ENCODE measurements at regions not wholly inside any gene's neighbourhood (a gene's known extent, or its start where the extent isn't known, plus 50 kb on each side); places are given as distances from the start of the nearest gene placed in this dataset.
"Not testable (repeated sequence)": the region's sequence is repeated elsewhere in the genome, so short reads cannot be mapped to it uniquely, and the experiment has no call there.

- FAIRE-seq (no peak), DNase-seq (ENCODE audit: low spot score) (no peak)
Measured at GRCh38 chr9:86629530-86629929, 275.3 kb upstream of the TUT7 start.

- FAIRE-seq (no peak), DNase-seq (ENCODE audit: low spot score) (no peak)
Measured at GRCh38 chr9:86626802-86627201, 272.6 kb upstream of the TUT7 start.

- no peak for DNase-seq (ENCODE audit: low spot score)
- FAIRE-seq: no peak
Measured at GRCh38 chr9:86624630-86625029, 270.4 kb upstream of the TUT7 start.

- FAIRE-seq (no peak), DNase-seq (ENCODE audit: low spot score) (peak; percentile 21)
Measured at GRCh38 chr9:86614871-86615849, 260.9 kb upstream of the TUT7 start.

GRCh38 chr9:86613943-86614342 lies 259.7 kb upstream of the TUT7 start:
- FAIRE-seq: no peak

GRCh38 chr9:86611534-86611933 lies 257.3 kb upstream of the TUT7 start:
- not testable (repeated sequence) for FAIRE-seq; DNase-seq (ENCODE audit: low spot score)

More at GRCh38 chr9:86613943-86614342, 259.7 kb upstream of the TUT7 start:
- no peak for DNase-seq (ENCODE audit: low spot score)

- no peak for DNase-seq (ENCODE audit: low spot score)
- no peak for FAIRE-seq
Measured at GRCh38 chr9:86605303-86605702, 251.1 kb upstream of the TUT7 start.

- DNase-seq (ENCODE audit: low spot score) (no peak), FAIRE-seq (no peak)
Measured at GRCh38 chr9:86604741-86605140, 250.5 kb upstream of the TUT7 start.

GRCh38 chr9:86602715-86603114 lies 248.5 kb upstream of the TUT7 start:
- no peak for FAIRE-seq
- no peak for DNase-seq (ENCODE audit: low spot score)

- no peak for FAIRE-seq
- DNase-seq (ENCODE audit: low spot score): no peak
Measured at GRCh38 chr9:86601697-86602096, 247.5 kb upstream of the TUT7 start.

GRCh38 chr9:86600977-86601376 lies 246.8 kb upstream of the TUT7 start:
- FAIRE-seq: no peak

GRCh38 chr9:86600291-86600690 lies 246.1 kb upstream of the TUT7 start:
- FAIRE-seq (no peak), DNase-seq (ENCODE audit: low spot score) (peak; percentile 38)

More at GRCh38 chr9:86600977-86601376, 246.8 kb upstream of the TUT7 start:
- DNase-seq (ENCODE audit: low spot score): no peak

GRCh38 chr9:86599561-86599960 lies 245.4 kb upstream of the TUT7 start:
- FAIRE-seq: no peak
- no peak for DNase-seq (ENCODE audit: low spot score)

- no peak for FAIRE-seq
- DNase-seq (ENCODE audit: low spot score): no peak
Measured at GRCh38 chr9:86598411-86599239, 244.4 kb upstream of the TUT7 start.

- FAIRE-seq: no peak
- no peak for DNase-seq (ENCODE audit: low spot score)
Measured at GRCh38 chr9:86594724-86595123, 240.5 kb upstream of the TUT7 start.

GRCh38 chr9:86591472-86591871 lies 237.3 kb upstream of the TUT7 start:
- no peak for DNase-seq (ENCODE audit: low spot score)
- no peak for FAIRE-seq

- FAIRE-seq (no peak), DNase-seq (ENCODE audit: low spot score) (no peak)
Measured at GRCh38 chr9:86589730-86590129, 235.5 kb upstream of the TUT7 start.

GRCh38 chr9:86589273-86589672 lies 235.1 kb upstream of the TUT7 start:
- DNase-seq (ENCODE audit: low spot score) (no peak), FAIRE-seq (no peak)

- no peak for FAIRE-seq
- no peak for DNase-seq (ENCODE audit: low spot score)
Measured at GRCh38 chr9:86586144-86586494, 231.9 kb upstream of the TUT7 start.

- FAIRE-seq: no peak
- DNase-seq (ENCODE audit: low spot score): no peak
Measured at GRCh38 chr9:86585422-86586143, 231.4 kb upstream of the TUT7 start.

GRCh38 chr9:86580688-86581087 lies 226.5 kb upstream of the TUT7 start:
- no peak for FAIRE-seq
- DNase-seq (ENCODE audit: low spot score): no peak

GRCh38 chr9:86578722-86579121 lies 224.5 kb upstream of the TUT7 start:
- DNase-seq (ENCODE audit: low spot score) (no peak), FAIRE-seq (no peak)
